Esophagus squamous epithelium (tissue), 5 donors: ENCODE measurements at regions not wholly inside any gene's neighbourhood (a gene's known extent, or its start where the extent isn't known, plus 50 kb on each side); places are given as distances from the start of the nearest gene placed in this dataset.

Source experiments
- DNase-seq: peaks from one replicate; lab custom pipeline; 2025; lab: John Stamatoyannopoulos, UW
- H3K27ac ChIP-seq, 4 donors: fragments of 200-600 bp; sonication (generic); one replicate each; pipeline ENCODE4 v1.5.1; 2016 to 2019; ENCODE audit warnings: mild to moderate bottlenecking in 1 of 4
- H3K27me3 ChIP-seq, 4 donors: fragments of 200-600 bp; sonication (generic); 1 replicate in 3 of 4; 2 replicates in 1 of 4; pipeline versions ENCODE4 v1.5.1 to v1.6.0; 2017 to 2021; ENCODE audit warnings: antibody characterized with exemption in 1 of 4
- H3K36me3 ChIP-seq, 3 donors: fragments of 200-600 bp; sonication (generic); one replicate each; pipeline ENCODE4 v1.5.1; 2016 to 2019
- H3K4me1 ChIP-seq, 3 donors: fragments of 200-600 bp; sonication (generic); one replicate each; pipeline ENCODE4 v1.5.1; 2017 to 2019
- H3K4me3 ChIP-seq, 4 donors: fragments of 200-600 bp; sonication (generic); 1 replicate in 3 of 4; 2 replicates in 1 of 4; pipeline ENCODE4 v1.5.1; 2016 to 2019; ENCODE audit warnings: mild to moderate bottlenecking in 2 of 4, moderate library complexity in 1 of 4
- H3K9me3 ChIP-seq, 3 donors: fragments of 200-600 bp; sonication (generic); one replicate each; pipeline ENCODE4 v1.5.1; 2016 to 2019
- POLR2A ChIP-seq, 4 donors: fragments of 450-650 bp; IDR thresholded peaks; one replicate each; pipeline ENCODE4 v1.6.1; 2017; ENCODE audit warnings: antibody characterized with exemption in 4 of 4, mild to moderate bottlenecking in 4 of 4, moderate library complexity in 3 of 4
- WGBS, 2 donors: methylation state at CpG; one replicate each; pipeline ENCODE4 v1.1.5; 2018; 5-methylcytosine and 5-hydroxymethylcytosine counted together
- intact Hi-C: fragments of 100-400 bp; cut with DNase I; formaldehyde crosslinking; loops from one replicate; pipeline ENCODE4 v1.15.0; 2022
- TF ChIP-seq, protein P1 (sequence below), 6 experiments: fragments of 450-650 bp in 4 of 6; fragments of 200-600 bp in 2 of 6; sonication (generic) in 2 of 6; IDR thresholded peaks; one replicate each; pipeline ENCODE4 v1.5.1; 2016 to 2019; ENCODE audit warnings: antibody characterized with exemption in 6 of 6, mild to moderate bottlenecking in 4 of 6, moderate library complexity in 4 of 6
- donor health status: DM: yes; HTN: yes; CAD: no.

DNA sequence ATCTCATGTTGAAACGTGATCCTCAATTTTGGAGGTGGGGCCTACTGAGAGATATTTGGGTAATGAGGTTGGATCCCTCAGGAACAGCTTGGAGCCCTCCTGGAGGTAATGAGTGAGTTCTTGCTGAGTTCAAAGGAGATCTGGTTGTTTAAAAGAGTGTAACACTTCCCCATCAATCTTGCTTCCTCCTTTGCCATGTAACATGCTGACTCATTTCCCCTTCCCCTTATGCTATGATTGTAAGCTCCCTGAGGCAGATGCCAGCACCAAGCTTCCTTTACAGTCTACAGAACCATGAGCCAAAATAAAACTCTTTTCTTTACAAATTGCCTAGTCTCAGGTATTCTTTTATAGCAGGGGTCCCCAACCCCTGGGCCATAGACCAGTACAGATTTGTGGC is 352.3 kb downstream of the SLCO4C1 start:
- Histone ChIP-seq H3K4me3 (no peak overlapping the region), H3K27me3 (no peaks in the 10 kb centered on the region), H3K36me3 (no peaks in the 10 kb centered on the region), H3K27ac (no peak overlapping the region), H3K9me3 (no peaks in the 10 kb centered on the region), H3K4me1 (no peaks in the 10 kb centered on the region)
- no peak for DNase-seq
- TF ChIP-seq, protein P1, sequence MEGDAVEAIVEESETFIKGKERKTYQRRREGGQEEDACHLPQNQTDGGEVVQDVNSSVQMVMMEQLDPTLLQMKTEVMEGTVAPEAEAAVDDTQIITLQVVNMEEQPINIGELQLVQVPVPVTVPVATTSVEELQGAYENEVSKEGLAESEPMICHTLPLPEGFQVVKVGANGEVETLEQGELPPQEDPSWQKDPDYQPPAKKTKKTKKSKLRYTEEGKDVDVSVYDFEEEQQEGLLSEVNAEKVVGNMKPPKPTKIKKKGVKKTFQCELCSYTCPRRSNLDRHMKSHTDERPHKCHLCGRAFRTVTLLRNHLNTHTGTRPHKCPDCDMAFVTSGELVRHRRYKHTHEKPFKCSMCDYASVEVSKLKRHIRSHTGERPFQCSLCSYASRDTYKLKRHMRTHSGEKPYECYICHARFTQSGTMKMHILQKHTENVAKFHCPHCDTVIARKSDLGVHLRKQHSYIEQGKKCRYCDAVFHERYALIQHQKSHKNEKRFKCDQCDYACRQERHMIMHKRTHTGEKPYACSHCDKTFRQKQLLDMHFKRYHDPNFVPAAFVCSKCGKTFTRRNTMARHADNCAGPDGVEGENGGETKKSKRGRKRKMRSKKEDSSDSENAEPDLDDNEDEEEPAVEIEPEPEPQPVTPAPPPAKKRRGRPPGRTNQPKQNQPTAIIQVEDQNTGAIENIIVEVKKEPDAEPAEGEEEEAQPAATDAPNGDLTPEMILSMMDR (IDR thresholded peaks at IDR 0.05): no peak
- TF ChIP-seq POLR2A (IDR thresholded peaks at IDR 0.05): no peak
- intact Hi-C loops: no loop called here
- 39 to 42% methylated on average over 1 of the region's 1 CpG for WGBS, 2 donors

DNA sequence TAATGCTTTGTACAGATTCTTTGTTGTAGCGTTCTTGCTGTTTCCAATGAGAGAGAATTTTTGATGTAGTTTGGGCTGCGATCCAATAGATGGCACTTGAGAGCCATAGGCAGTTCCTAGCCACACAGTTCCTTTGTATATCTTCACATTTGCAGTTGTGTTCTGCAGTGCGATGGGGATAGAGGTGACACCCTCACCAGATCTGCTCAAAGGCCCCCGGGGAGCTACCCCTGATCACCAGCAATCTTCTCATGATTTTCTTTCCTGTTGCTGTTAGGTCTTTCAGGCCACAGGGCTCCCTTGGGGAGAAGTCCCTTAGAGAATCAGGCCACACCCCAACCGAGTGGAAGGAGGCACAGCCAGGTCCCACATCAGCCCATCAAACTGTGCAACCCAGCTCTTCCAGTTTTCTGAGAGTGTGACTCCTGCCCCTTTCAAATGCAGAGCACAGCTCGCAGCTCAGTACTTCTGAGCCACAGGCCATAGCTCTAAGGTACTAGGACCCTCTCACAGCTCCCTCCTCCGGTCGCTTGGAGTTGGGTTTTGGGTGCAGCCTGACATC is 353.7 kb downstream of the SLCO4C1 start:
- Histone ChIP-seq H3K27ac (no peak overlapping the region), H3K4me3 (no peak overlapping the region), H3K9me3 (no peaks in the 10 kb centered on the region), H3K27me3 (no peaks in the 10 kb centered on the region), H3K4me1 (no peaks in the 10 kb centered on the region), H3K36me3 (no peaks in the 10 kb centered on the region)
- TF ChIP-seq, protein P1 (IDR thresholded peaks at IDR 0.05): peak in 3 of 6 experiments; percentile 11 to 26 (median 23)
- TF ChIP-seq POLR2A (IDR thresholded peaks at IDR 0.05): no peak
- 29 to 51% methylated on average over 6 to 8 of the region's 8 CpGs for WGBS, 2 donors
- intact Hi-C loops: no loop called here
- no peak for DNase-seq

DNA sequence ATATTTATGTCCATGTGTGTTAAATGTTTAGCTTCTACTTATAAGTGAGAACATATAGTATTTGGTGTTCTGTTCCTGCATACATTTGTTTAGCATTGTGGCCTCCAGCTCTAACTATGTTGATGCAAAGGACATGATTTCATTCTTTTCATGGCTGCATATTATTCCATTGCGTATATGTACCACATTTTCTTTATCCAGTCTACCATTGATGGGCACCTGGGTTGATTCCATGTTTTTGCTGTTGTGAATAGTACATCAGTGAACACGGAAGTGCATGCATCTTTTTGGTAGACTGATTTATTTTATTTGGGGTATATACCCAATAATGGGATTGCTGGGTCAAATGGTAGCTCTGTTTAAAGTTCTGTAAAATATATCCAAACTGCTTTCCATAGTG is 359.0 kb downstream of the SLCO4C1 start:
- no peak for TF ChIP-seq POLR2A (IDR thresholded peaks at IDR 0.05)
- TF ChIP-seq, protein P1 (IDR thresholded peaks at IDR 0.05): no peak
- no peaks in the 10 kb centered on the region for H3K4me1 ChIP-seq
- intact Hi-C loops: no loop called here
- no peak for DNase-seq
- WGBS, 2 donors: 82 to 84% methylated on average over 1 to 2 of the region's 2 CpGs
- no peak overlapping the region for H3K27ac ChIP-seq
- no peaks in the 10 kb centered on the region for H3K36me3 ChIP-seq
- H3K9me3 ChIP-seq: no peaks in the 10 kb centered on the region
- no peaks in the 10 kb centered on the region for H3K27me3 ChIP-seq
- H3K4me3 ChIP-seq: no peak overlapping the region

DNA sequence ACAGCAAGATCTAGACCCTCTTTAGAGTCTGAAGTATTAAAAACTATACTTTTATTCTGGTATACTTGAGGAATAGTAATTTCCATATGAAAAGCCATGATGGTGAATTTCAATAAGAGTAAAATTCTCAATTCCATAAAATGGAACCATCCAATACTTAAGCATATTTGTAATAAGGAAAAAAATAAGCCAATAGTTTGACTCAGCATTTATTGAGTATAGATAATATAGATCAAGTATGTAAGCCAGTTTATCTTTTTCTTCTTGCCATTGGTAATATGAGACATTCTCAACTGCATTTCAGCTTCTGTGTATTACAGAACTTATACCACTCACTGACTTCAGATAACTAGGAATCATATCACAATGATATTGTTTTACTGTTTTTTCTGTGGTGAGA is 361.0 kb downstream of the SLCO4C1 start:
- TF ChIP-seq, protein P1 (IDR thresholded peaks at IDR 0.05): no peak
- no peak for TF ChIP-seq POLR2A (IDR thresholded peaks at IDR 0.05)
- intact Hi-C loops: no loop called here
- H3K27ac ChIP-seq: no peak overlapping the region
- H3K36me3 ChIP-seq: no peaks in the 10 kb centered on the region
- no peaks in the 10 kb centered on the region for H3K27me3 ChIP-seq
- H3K4me1 ChIP-seq: no peaks in the 10 kb centered on the region
- no peak for DNase-seq
- H3K4me3 ChIP-seq: no peak overlapping the region
- H3K9me3 ChIP-seq: no peaks in the 10 kb centered on the region

DNA sequence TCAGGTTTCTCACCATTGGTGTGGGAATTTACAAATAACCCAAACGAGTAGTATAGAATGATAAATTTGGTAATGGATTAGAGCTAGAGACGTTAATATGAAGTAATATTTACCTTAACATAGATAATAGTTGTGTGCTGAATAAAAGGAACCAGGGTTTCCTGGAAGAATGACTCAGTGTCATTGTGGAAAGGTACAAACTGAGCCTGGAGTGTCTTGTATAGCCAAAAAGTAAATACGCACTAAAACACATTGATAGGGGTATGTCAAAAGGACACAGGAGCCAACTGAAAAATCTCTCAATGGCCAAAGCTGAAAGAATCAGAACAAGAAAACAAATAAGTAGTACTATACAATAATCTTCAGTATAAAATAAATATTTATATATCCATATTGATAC is 363.5 kb downstream of the SLCO4C1 start:
- TF ChIP-seq, protein P1 (IDR thresholded peaks at IDR 0.05): no peak
- no peak for TF ChIP-seq POLR2A (IDR thresholded peaks at IDR 0.05)
- no peak for DNase-seq
- whole genome bisulfite sequencing, 2 donors: 40 to 54% methylated on average over 3 of the region's 3 CpGs
- no peaks in the 10 kb centered on the region for H3K27me3 ChIP-seq
- H3K4me1 ChIP-seq: no peaks in the 10 kb centered on the region
- H3K36me3 ChIP-seq: no peaks in the 10 kb centered on the region
- intact Hi-C loops: no loop called here
- H3K4me3 ChIP-seq: no peak overlapping the region
- no peak overlapping the region for H3K27ac ChIP-seq
- H3K9me3 ChIP-seq: no peaks in the 10 kb centered on the region
